ENCODE measurements at regions not wholly inside any gene's neighbourhood (a gene's known extent, or its start where the extent isn't known, plus 50 kb on each side); places are given as distances from the start of the nearest gene placed in this dataset.

- no peak overlapping the region for H3K4me3 ChIP-seq (ENCODE audit: low read length)
- no peak for TF ChIP-seq CTCF (conservative IDR thresholded peaks at IDR 0.05; ENCODE audit: low read depth, low read length)
- DNase-seq (ENCODE audit: low read depth): no peak
Measured at GRCh38 chr11:10379426-10379825, 74.6 kb downstream of the ADM start.

GRCh38 chr11:10379871-10380568 is 75.0 kb upstream of the AMPD3 start:
- TF ChIP-seq CTCF (conservative IDR thresholded peaks at IDR 0.05; ENCODE audit: low read depth, low read length): no peak
- no peak for DNase-seq (ENCODE audit: low read depth)
- no peak overlapping the region for H3K4me3 ChIP-seq (ENCODE audit: low read length)

GRCh38 chr11:10380921-10381320 is 74.1 kb upstream of the AMPD3 start:
- no peak for DNase-seq (ENCODE audit: low read depth)
- H3K4me3 ChIP-seq (ENCODE audit: low read length): no peak overlapping the region
- no peak for TF ChIP-seq CTCF (conservative IDR thresholded peaks at IDR 0.05; ENCODE audit: low read depth, low read length)

- H3K4me3 ChIP-seq (ENCODE audit: low read length): no peak overlapping the region
- DNase-seq (ENCODE audit: low read depth): no peak
- TF ChIP-seq CTCF (conservative IDR thresholded peaks at IDR 0.05; ENCODE audit: low read depth, low read length): no peak
Measured at GRCh38 chr11:10381736-10382135, 73.3 kb upstream of the AMPD3 start.

- TF ChIP-seq CTCF (conservative IDR thresholded peaks at IDR 0.05; ENCODE audit: low read depth, low read length): no peak
- DNase-seq (ENCODE audit: low read depth): no peak
- no peak overlapping the region for H3K4me3 ChIP-seq (ENCODE audit: low read length)
Measured at GRCh38 chr11:10382518-10382917, 72.5 kb upstream of the AMPD3 start.

GRCh38 chr11:10385696-10386095 is 69.4 kb upstream of the AMPD3 start:
- no peak for DNase-seq (ENCODE audit: low read depth)

More at GRCh38 chr11:10385696-10386095, 69.4 kb upstream of the AMPD3 start:
- H3K4me3 ChIP-seq (ENCODE audit: low read length): no peak overlapping the region
- no peak for TF ChIP-seq CTCF (conservative IDR thresholded peaks at IDR 0.05; ENCODE audit: low read depth, low read length)

Data from retinal pigment epithelial cell (primary cell).